ENCODE measurements at regions not wholly inside any gene's neighbourhood (a gene's known extent, or its start where the extent isn't known, plus 50 kb on each side); places are given as distances from the start of the nearest gene placed in this dataset.

GRCh38 chr10:36720895-36721294 is 404.5 kb upstream of the ANKRD30A start:
- TF ChIP-seq CTCF (IDR thresholded peaks at IDR 0.05; ENCODE audit: insufficient read depth, low read length, poor library complexity, severe bottlenecking), result no peak
- no peak for DNase-seq (ENCODE audit: low read depth)
- H3K4me3 ChIP-seq (ENCODE audit: low read depth, low read length), result no peak overlapping the region
- H3K36me3 ChIP-seq (ENCODE audit: control insufficient read depth, insufficient read depth, low read length), result no peaks in the 10 kb centered on the region
- no peaks in the 10 kb centered on the region for H3K27me3 ChIP-seq (ENCODE audit: control insufficient read depth, insufficient read depth, low read length)

GRCh38 chr10:36717118-36717517 is 408.3 kb upstream of the ANKRD30A start:
- no peak for DNase-seq (ENCODE audit: low read depth)
- no peak overlapping the region for H3K4me3 ChIP-seq (ENCODE audit: low read depth, low read length)
- TF ChIP-seq CTCF (IDR thresholded peaks at IDR 0.05; ENCODE audit: insufficient read depth, low read length, poor library complexity, severe bottlenecking), result no peak
- no peaks in the 10 kb centered on the region for H3K36me3 ChIP-seq (ENCODE audit: control insufficient read depth, insufficient read depth, low read length)
- H3K27me3 ChIP-seq (ENCODE audit: control insufficient read depth, insufficient read depth, low read length), result no peaks in the 10 kb centered on the region

- Histone ChIP-seq H3K36me3 (ENCODE audit: control insufficient read depth, insufficient read depth, low read length) (no peaks in the 10 kb centered on the region), H3K27me3 (ENCODE audit: control insufficient read depth, insufficient read depth, low read length) (no peaks in the 10 kb centered on the region), H3K4me3 (ENCODE audit: low read depth, low read length) (no peak overlapping the region)
- DNase-seq (ENCODE audit: low read depth), result no peak
- no peak for TF ChIP-seq CTCF (IDR thresholded peaks at IDR 0.05; ENCODE audit: insufficient read depth, low read length, poor library complexity, severe bottlenecking)
Measured at GRCh38 chr10:36716291-36716690, 409.1 kb upstream of the ANKRD30A start.

GRCh38 chr10:36712695-36713094 is 412.7 kb upstream of the ANKRD30A start:
- H3K36me3 ChIP-seq (ENCODE audit: control insufficient read depth, insufficient read depth, low read length), result no peaks in the 10 kb centered on the region
- no peaks in the 10 kb centered on the region for H3K27me3 ChIP-seq (ENCODE audit: control insufficient read depth, insufficient read depth, low read length)
- H3K4me3 ChIP-seq (ENCODE audit: low read depth, low read length), result no peak overlapping the region
- TF ChIP-seq CTCF (IDR thresholded peaks at IDR 0.05; ENCODE audit: insufficient read depth, low read length, poor library complexity, severe bottlenecking), result no peak
- DNase-seq (ENCODE audit: low read depth), result no peak

GRCh38 chr10:36711361-36711760 is 414.0 kb upstream of the ANKRD30A start:
- Histone ChIP-seq H3K36me3 (ENCODE audit: control insufficient read depth, insufficient read depth, low read length) (no peaks in the 10 kb centered on the region), H3K4me3 (ENCODE audit: low read depth, low read length) (no peak overlapping the region), H3K27me3 (ENCODE audit: control insufficient read depth, insufficient read depth, low read length) (no peaks in the 10 kb centered on the region)
- DNase-seq (ENCODE audit: low read depth), result no peak
- no peak for TF ChIP-seq CTCF (IDR thresholded peaks at IDR 0.05; ENCODE audit: insufficient read depth, low read length, poor library complexity, severe bottlenecking)

DNA sequence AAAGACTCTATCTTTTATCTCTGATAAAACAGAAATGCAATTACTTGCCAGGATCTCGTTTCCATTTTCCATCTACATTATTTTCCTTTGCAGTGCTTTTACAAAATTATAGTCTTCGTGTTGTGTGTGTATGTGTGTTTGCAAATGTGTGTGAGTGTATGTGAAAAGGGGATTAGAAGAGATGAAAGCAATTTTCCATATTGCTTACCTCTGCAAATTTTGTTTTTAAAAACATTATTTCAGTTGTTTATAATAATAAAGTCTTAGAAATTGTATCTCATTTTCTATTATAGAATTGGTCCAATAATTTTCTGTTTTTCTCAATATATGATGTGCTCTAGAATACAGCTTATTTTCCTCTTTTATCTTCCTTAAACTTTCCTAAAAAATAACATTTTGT is 421.3 kb upstream of the ANKRD30A start:
- Histone ChIP-seq H3K4me3 (ENCODE audit: low read depth, low read length) (no peak overlapping the region), H3K36me3 (ENCODE audit: control insufficient read depth, insufficient read depth, low read length) (no peaks in the 10 kb centered on the region), H3K27me3 (ENCODE audit: control insufficient read depth, insufficient read depth, low read length) (no peaks in the 10 kb centered on the region)
- TF ChIP-seq CTCF (IDR thresholded peaks at IDR 0.05; ENCODE audit: insufficient read depth, low read length, poor library complexity, severe bottlenecking), result no peak
- no peak for DNase-seq (ENCODE audit: low read depth)

Data from kidney epithelial cell (primary cell).